Panc1 (cell line): ENCODE measurements at regions not wholly inside any gene's neighbourhood (a gene's known extent, or its start where the extent isn't known, plus 50 kb on each side); places are given as distances from the start of the nearest gene placed in this dataset.

Experiments
- CTCF ChIP-seq: fragments of 450-650 bp; IDR thresholded peaks from 2 replicates; pipeline ENCODE4 v1.5.1; 2017; ENCODE audit warnings: mild to moderate bottlenecking
- POLR2AphosphoS5 ChIP-seq: IDR thresholded peaks from 2 replicates; pipeline ENCODE4 v1.6.1; 2012; ENCODE audit warnings: mild to moderate bottlenecking, low read depth, low read length, moderate library complexity

DNA sequence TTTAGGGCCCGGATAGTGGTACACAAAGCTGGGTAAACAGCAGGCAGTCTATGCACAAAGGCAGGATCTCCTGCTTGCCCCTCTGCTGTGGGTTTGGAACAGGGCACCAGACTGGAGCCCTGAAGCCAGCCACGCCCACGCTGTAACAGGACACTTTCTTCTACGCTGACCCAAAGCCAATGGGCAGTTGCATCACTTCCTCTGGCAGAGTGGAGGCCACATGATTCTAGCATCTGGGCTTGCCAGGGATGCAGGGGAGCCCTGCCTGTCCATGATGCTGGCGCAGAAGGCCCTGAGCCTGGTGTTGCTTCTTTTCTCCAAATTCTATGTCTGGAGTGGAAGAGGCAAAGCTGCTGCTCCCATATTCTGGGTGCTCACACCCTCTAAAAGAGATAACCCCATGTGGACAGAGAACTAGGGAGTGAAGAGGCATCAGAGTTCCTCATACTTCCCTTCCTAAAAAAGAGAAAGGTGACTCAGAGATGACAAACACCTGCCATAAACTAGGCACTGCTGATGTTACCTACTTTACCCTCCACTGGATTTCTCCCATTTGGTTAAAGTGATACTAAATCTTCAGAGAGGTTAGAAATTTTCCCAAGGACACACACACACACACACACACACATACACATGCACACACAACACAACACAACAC is 260.3 kb upstream of the KLF4 start:
- no peak for TF ChIP-seq CTCF
- TF ChIP-seq POLR2AphosphoS5, result no peak
